WTC11 (cell line): ENCODE measurements at regions not wholly inside any gene's neighbourhood (a gene's known extent, or its start where the extent isn't known, plus 50 kb on each side); places are given as distances from the start of the nearest gene placed in this dataset.

Experiments
- ATAC-seq: fragments of 200-7000 bp; cut with Tn5 transposase; 2 replicates; pipeline ENCODE4 v1.10.0; 2021; ENCODE audit warnings: mild to moderate bottlenecking, moderate library complexity
- CTCF ChIA-PET: fragments of 300-600 bp; sonication (Branson Sonifier 250); formaldehyde crosslinking; loops from one replicate; lab custom pipeline; 2021; ENCODE audit warnings: antibody characterized with exemption; lab: Charles Lee
- POLR2A ChIA-PET: fragments of 350-600 bp; sonication (Branson Sonifier 250); formaldehyde crosslinking; loops from one replicate; lab custom pipeline; 2021; ENCODE audit warnings: antibody characterized with exemption; lab: Charles Lee
- DNase-seq: peaks from one replicate; pipeline ENCODE4 v3.0.0; 2021; ENCODE audit warnings: low spot score
- H3K27ac Mint-ChIP-seq: 2 replicates; pipeline ENCODE4 v1.8.0; 2021; ENCODE audit warnings: mixed read lengths
- H3K27me3 Mint-ChIP-seq: 2 replicates; pipeline ENCODE4 v1.8.0; 2021; ENCODE audit warnings: low read depth, mild to moderate bottlenecking, moderate library complexity, mixed read lengths
- H3K36me3 Mint-ChIP-seq: 2 replicates; pipeline ENCODE4 v1.8.0; 2021; ENCODE audit warnings: mixed read lengths
- H3K4me1 Mint-ChIP-seq: 2 replicates; pipeline ENCODE4 v1.8.0; 2022; ENCODE audit warnings: mixed read lengths
- H3K4me3 Mint-ChIP-seq: 2 replicates; pipeline ENCODE4 v1.8.0; 2021; ENCODE audit warnings: mild to moderate bottlenecking, moderate library complexity, mixed read lengths
- H3K9me3 Mint-ChIP-seq: 2 replicates; pipeline ENCODE4 v1.8.0; 2021; ENCODE audit warnings: mixed read lengths
- AR ChIP-seq: fragments of 250-450 bp; sonication (Bioruptor Pico); IDR thresholded peaks from 2 replicates; pipeline ENCODE4 v1.9.0; 2021; ENCODE audit warnings: mild to moderate bottlenecking
- ERG ChIP-seq: fragments of 250-450 bp; sonication (Bioruptor Pico); IDR thresholded peaks from 2 replicates; pipeline ENCODE4 v1.8.0; 2021; ENCODE audit warnings: mild to moderate bottlenecking
- ETV6 ChIP-seq: sonication (generic); formaldehyde crosslinking; IDR thresholded peaks from 2 replicates; pipeline ENCODE4 v1.8.1; 2022; ENCODE audit warnings: mild to moderate bottlenecking, missing genetic modification reagents
- FOXP1 ChIP-seq: sonication (generic); formaldehyde crosslinking; IDR thresholded peaks from 2 replicates; pipeline ENCODE4 v1.8.0; 2022; ENCODE audit warnings: missing genetic modification reagents, mild to moderate bottlenecking, moderate library complexity, borderline replicate concordance
- HMGXB4 ChIP-seq: sonication (generic); formaldehyde crosslinking; IDR thresholded peaks from 2 replicates; pipeline ENCODE4 v1.8.1; 2023; ENCODE audit warnings: mild to moderate bottlenecking, moderate library complexity, missing genetic modification reagents
- MXD4 ChIP-seq: fragments of 250-450 bp; sonication (Bioruptor Pico); IDR thresholded peaks from 2 replicates; pipeline ENCODE4 v1.8.0; 2021; ENCODE audit warnings: mild to moderate bottlenecking, moderate library complexity, borderline replicate concordance
- MYBL2 ChIP-seq: sonication (generic); formaldehyde crosslinking; IDR thresholded peaks from 2 replicates; pipeline ENCODE4 v1.8.1; 2023; ENCODE audit warnings: mild to moderate bottlenecking, moderate library complexity, missing genetic modification reagents
- PRDM15 ChIP-seq: sonication (generic); formaldehyde crosslinking; IDR thresholded peaks from 2 replicates; pipeline ENCODE4 v1.8.0; 2022; ENCODE audit warnings: missing genetic modification reagents
- ZBTB43 ChIP-seq: sonication (generic); formaldehyde crosslinking; IDR thresholded peaks from 2 replicates; pipeline ENCODE4 v1.8.1; 2023; ENCODE audit warnings: mild to moderate bottlenecking, missing genetic modification reagents
- ZNF263 ChIP-seq: sonication (generic); formaldehyde crosslinking; IDR thresholded peaks from 2 replicates; pipeline ENCODE4 v1.8.1; 2022; ENCODE audit warnings: low read depth, mild to moderate bottlenecking, moderate library complexity, missing genetic modification reagents
- ZNF425 ChIP-seq: fragments of 250-450 bp; sonication (Bioruptor Pico); conservative IDR thresholded peaks from 2 replicates; pipeline ENCODE4 v1.9.0; 2021; ENCODE audit warnings: mild to moderate bottlenecking
- ZNF532 ChIP-seq: fragments of 250-450 bp; sonication (Bioruptor Pico); IDR thresholded peaks from 2 replicates; pipeline ENCODE4 v1.9.0; 2021; ENCODE audit warnings: mild to moderate bottlenecking, borderline replicate concordance

- no peak overlapping the region for H3K27ac Mint-ChIP-seq
- DNase-seq = no peak
- H3K27me3 Mint-ChIP-seq = no peaks in the 10 kb centered on the region
- no peak for ATAC-seq
- H3K9me3 Mint-ChIP-seq = no peaks in the 10 kb centered on the region
- no peaks in the 10 kb centered on the region for H3K36me3 Mint-ChIP-seq
- ChIA-PET CTCF (no interaction called here), POLR2A (interaction anchor here (2.9 kb wide), 1 partner anchor 95 kb away, joined by 6 read pairs; the partner anchor contains the start of gene MACIR)
- H3K4me1 Mint-ChIP-seq = no peaks in the 10 kb centered on the region
- TF ChIP-seq AR (CRISPR knock-in tag) = no peak
- TF ChIP-seq ETV6 (CRISPR knock-in tag) = no peak
- no peak for TF ChIP-seq ZNF532
- no peak for TF ChIP-seq PRDM15 (CRISPR knock-in tag)
- TF ChIP-seq ZNF263 (CRISPR knock-in tag) = no peak
- TF ChIP-seq ERG (CRISPR knock-in tag) = no peak
- no peak for TF ChIP-seq MYBL2
- TF ChIP-seq ZBTB43 = no peak
- no peak for TF ChIP-seq ZNF425 (CRISPR knock-in tag)
- TF ChIP-seq FOXP1 (CRISPR knock-in tag) = no peak
- no peak for TF ChIP-seq HMGXB4 (CRISPR knock-in tag)
- TF ChIP-seq MXD4 (CRISPR knock-in tag) = no peak
- no peak overlapping the region for H3K4me3 Mint-ChIP-seq
Measured at GRCh38 chr5:103353581-103353980, 95.0 kb downstream of the MACIR start.
